GM21529 (cell line): ENCODE measurements at regions not wholly inside any gene's neighbourhood (a gene's known extent, or its start where the extent isn't known, plus 50 kb on each side); places are given as distances from the start of the nearest gene placed in this dataset.

Experiments
- ATAC-seq: cut with Tn5 transposase; IDR thresholded peaks from one replicate; pipeline ENCODE4 v1.9.1; 2021; ENCODE audit not compliant: unreplicated experiment

- no peak for ATAC-seq
These were observed 94.7 kb upstream of the ZNF618 start for GRCh38 chr9:113781381-113781780.

DNA sequence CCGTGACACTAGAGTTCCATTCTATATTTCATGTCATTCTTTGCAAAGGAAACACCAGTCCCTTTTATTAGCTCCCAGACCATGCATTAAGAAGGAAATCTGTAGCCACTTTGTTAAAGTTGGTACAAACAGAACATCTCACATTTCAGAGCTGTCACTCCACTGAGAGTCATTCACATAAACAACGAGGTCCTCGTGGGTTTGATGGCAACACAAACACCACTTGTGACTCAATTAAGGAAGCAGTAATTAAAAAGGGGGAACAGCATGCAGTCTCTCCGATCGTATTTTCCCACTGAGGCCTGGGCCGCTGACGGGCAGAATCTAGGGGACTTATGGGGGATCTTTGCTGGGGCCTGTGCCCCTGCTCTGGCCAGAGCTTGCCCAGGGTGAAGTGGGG is 94.2 kb upstream of the ZNF618 start:
- no peak for ATAC-seq

DNA sequence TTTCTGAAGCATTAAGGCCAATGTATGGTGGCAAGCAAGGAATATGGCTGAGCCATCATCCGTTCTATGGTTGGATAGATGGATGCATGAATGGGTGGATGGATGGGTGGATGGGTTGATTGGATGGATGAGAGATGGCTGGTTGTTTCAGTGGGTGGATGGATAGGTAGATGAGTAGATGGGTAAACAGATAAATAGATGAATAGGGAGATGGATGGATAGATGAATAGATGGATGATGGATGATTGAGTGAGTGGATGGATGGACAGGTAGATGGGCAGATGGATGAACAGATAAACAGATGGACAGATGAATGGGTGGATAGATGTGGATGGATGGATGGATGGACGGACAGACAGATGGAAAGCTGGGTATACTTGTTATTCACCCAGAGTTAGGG is 92.6 kb upstream of the ZNF618 start:
- no peak for ATAC-seq

- no peak for ATAC-seq
These were observed 90.8 kb upstream of the ZNF618 start for GRCh38 chr9:113785334-113785733.

- no peak for ATAC-seq
These were observed 90.0 kb upstream of the ZNF618 start for GRCh38 chr9:113786071-113786470.

DNA sequence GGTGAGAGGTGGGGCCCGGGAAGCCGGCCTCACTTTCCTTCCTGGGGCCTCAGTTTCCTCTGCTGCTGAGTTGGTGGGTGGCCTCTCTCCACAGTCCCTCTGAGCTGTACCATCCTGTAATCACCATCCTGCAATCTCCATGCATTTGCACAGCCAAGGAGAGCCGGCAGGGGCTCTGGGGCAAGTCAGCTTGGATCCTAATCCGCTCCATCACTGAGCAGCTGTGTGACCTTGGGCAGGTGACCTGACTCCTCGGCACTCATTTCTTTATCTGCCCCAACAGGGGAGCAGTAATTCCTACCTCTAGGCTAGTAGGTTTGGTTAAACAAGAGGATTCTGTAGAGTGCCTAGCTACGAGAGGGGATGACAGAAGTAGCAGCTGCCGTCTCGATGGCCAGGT is 88.2 kb upstream of the ZNF618 start:
- ATAC-seq, result no peak

GRCh38 chr9:113788616-113789330 is 87.3 kb upstream of the ZNF618 start:
- ATAC-seq, result no peak

- no peak for ATAC-seq
These were observed 86.0 kb upstream of the ZNF618 start for GRCh38 chr9:113790093-113790492.

GRCh38 chr9:113793558-113793957 is 82.6 kb upstream of the ZNF618 start:
- no peak for ATAC-seq

- no peak for ATAC-seq
These were observed 81.4 kb upstream of the ZNF618 start for GRCh38 chr9:113794721-113795120.

DNA sequence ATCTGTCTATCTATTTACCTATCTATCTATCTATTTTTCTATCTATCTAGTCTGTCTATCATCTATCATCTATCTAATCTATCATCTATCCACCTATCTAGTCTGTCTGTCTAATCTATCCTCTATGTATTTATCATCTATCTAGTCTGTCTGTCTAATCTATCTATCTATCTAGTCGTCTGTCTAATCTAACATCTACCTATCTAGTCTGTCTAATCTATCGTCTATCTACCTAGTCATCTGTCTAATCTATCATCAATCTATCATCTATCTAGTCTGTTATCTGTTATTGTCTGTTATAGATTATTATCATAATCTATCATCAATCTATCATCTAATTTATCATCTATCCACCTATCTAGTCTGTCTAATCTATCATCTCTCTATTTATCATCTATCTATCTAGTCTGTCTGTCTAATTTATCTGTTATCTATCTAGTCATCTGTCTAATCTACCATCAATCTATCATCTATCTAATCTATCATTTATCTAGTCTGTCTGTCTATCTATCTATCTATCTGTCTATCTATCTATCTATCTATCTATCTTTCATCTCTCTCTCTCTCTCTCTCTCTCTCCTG is 80.2 kb upstream of the ZNF618 start:
- no peak for ATAC-seq

DNA sequence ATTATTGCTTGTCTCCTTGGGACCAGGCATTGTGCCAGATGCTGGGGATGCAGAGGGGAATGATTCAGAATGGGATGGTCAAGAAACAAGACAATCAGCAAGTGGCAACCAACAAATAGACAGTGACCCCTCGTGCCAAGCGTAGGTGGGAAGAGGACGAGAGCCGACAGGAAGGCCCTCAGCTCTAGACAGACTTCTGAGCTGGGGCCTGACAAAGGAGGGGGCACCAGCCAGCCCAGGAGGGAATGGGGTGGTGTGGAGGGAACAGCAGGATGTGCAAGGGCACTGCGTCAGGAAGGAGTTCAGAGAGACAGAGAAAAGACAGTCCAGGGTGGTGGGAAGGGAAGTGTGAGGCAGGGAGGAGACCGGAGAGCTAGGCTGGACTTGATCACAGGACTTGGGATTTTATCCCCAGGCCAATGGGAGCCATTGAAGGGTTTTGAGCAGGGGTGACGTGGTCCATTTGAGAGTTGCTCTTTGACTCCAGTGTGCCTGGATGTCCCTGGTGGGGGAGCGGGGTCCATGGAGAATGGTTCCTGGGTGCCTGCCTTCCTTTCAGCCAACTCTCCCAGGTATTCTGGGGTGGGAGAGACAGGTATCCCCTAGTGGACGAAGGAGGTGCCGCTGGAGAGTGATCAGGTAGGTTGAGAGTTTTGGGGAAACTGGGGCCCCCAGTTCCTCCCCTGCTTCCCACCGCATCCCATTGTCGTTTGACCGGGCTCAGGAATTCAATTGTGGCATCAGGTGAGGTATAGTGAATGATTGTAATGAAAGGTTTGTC is 79.3 kb upstream of the ZNF618 start:
- ATAC-seq, result no peak

DNA sequence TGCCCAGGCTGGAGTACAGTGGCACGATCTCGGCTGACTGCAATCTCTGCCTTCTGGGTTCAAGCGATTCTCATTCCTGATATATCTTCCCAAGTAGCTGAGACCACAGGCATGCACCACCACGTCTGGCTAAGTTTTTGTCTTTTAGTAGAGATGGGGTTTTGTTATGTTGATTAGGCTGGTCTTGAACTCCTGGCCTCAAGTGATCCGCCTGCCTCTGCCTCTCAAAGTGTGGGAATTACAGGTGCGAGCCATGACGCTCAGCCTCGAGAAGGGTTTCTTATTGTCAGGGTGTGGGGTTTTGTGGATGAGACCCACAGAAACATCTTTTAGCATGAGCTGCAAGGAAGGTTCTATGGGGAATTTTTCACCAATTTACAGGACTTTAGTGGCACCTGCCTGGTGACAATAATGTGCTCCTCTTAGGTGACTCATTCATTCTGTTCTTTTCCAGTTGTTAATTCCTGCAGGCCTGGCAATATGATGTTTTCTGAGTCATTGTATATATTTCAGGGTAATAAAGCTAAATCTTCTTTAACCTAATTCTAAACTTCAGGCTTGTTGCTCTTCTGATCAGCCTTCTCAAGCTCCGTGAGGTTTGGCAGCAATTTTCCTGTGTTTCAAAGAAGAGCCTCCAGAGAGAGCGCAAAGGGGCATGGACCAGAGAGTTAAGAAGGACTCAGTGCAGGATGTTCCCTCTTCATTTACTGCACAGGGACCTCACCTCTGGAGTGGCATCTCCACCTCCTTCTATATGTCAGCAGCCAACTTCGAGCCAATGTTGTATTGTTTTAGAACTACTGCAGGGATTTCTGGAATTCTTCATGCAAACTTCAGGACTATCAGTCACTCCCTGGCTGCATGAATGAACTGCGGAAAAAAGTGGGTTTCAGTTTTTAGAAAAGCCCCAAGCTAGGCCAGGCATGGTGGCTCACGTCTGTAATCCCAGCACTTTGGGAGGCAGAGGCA is 77.8 kb upstream of the ZNF618 start:
- ATAC-seq, result no peak

DNA sequence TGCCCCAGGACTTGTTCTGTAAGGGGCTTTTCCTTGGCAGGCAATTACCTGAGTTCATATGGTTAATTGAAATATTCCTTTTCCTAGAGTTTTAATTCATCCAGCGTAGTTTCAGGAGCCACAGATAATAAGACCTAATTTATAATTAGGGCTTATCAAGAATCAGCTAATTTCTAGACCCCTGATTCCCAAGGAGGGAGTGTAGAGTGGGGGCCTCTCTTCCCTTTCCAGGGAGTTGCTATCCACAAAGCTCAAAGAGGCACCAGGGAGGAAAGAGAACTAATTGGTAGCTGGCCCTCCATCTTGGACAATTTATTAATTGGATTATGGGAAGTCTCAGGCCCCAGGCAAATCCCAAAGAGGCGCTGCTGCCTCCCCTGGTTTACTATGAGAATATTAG is 75.8 kb upstream of the ZNF618 start:
- ATAC-seq, result no peak

DNA sequence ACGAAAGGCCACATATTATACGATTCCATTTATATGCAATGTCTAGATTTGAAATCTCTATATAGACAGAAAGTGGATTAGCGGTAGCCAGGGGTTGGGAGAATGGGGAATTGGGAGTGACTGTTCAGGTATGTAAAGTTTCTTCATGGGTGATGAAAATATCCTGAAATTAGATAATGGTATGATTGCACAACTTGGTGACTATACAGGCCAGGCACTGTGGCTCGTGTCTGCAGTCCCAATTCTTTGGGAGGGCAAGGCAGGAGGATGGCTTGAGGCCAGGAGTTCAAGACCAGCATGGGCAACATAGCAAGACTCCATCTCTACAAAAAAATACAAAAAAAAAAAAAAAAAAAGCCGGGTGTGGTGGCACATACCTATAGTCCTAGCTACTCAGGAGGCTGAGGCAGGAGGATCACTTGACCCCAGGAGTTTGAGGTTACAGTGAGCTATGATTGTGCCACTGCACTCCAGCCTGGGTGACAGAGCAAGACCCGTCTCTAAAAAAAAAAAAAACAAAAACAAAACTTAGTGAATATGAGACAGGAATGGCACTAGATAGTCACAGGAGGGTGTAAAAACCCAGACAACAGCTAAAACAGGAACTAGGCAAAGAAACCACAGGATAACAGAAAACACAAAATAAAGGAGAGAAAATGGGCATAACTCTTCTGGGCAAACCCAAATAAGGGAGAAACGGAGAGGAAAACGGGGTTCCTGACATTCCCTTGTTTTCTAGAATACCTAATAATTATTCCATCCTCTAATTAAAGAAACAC is 72.1 kb upstream of the ZNF618 start:
- no peak for ATAC-seq

GRCh38 chr9:113805486-113806132 is 70.5 kb upstream of the ZNF618 start:
- ATAC-seq, result no peak

DNA sequence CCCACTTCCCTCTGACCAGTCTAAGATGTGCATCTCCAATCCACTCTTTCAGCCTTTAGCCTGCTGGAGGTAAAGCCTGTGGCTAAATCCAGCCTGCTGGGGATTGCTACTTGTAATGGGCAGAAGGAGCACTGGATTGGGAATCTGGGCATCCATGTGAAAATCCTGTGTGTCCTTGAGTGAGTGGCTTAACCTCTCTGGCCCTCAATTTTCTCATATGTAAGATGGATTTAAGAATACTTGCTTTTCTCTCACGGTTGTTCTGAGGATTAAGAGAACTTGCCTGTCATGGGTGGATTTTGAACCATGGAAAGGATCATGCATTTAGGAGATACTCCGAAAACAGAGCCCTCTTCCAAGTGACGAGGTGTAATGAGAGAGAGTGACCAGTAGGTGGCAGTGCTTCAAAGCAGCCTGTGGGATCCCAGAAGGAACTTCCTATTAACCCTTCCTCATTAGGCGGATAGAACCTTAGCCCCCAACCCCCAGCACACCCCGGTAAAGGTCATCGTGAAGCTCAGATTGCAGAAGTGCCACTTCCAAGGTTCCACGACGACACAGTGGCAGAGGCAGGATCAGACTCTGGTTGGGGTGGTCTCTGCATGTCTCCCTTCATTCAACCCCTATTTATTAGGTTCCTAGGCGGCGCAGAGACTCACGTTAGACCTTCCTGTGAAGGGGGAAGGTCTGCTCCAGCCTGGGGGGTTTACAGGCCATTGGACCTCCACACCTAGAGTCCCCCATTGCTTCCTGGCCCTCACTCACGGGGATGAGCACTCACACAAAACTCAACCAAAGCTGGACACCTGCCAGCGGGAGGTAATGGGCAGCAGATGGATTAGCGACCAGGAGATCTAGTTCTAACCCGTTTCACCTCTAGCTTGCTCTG is 68.7 kb upstream of the ZNF618 start:
- no peak for ATAC-seq

DNA sequence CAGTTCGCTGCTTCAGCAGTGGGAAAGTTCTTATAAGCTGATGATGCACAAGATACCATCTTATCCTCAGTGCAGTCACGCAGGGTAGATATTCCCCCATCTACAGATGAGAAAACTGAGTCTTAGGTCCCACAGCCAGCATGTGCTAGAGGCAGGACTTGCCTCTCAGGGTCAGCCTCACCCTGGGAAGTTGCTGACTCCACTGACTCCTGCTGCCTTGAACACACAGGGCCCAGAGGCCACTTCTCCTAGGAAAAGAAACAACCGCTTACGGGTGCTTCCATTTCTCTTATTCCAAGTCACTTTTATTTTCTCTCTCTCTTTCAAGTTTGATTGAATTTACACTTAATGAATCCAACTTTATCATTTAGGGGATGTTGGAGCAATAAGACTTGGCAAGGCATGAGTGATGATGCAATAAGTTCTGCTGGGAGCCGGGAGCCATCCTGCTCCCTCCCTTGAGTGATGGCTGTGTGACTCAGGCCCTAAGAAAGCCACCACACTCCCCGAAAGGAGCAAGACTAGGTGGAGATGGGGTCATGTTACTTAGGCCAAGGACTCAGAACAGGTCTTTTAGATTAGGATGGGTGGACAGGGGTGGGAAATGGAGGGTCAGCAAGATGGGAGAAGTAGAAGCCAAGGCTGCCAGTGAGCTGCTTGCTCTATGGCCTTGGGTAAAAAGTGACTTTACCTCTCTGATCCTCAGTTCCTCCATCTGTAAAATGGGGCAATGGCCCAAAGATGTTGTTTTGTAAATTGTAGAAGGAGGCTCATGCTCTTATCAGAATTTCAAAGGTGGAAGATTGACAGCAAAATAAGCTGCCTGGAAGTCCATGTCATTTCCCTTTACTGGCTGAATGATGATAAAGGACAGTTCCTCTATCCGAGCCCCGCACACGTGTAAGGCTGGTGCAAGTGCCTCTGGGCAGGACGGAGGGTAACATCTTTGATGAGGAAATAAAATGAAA is 67.4 kb upstream of the ZNF618 start:
- no peak for ATAC-seq
